ENCODE measurements at regions not wholly inside any gene's neighbourhood (a gene's known extent, or its start where the extent isn't known, plus 50 kb on each side); places are given as distances from the start of the nearest gene placed in this dataset.

DNA sequence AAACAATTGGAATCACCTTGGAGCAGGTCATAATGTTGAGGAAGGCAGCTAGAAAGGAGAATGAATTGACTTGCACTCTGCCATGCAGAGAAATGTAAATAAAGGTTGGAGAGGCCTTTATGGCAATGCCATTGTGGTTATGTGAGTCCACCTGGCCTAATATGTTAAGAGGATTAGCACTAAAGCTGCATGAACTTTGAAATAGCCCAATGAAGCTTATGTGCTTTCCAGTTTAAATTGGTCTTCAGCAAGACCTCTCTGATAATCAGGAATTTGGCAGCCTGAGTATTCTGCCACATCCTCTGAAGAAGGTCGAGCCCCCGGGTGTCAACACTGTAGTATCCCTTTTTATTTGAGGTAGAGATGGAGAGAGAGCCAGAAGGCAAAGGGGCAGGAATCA is 464.9 kb downstream of the CDH2 start:
- Mint-ChIP-seq H3K36me3 (peaks cover 7% of the 10 kb centered on the region), H3K27ac (no peak overlapping the region), H3K9me3 (peaks cover 42% of the 10 kb centered on the region), H3K4me1 (peaks cover 25% of the 10 kb centered on the region), H3K4me3 (no peak overlapping the region), H3K27me3 (ENCODE audit: low read depth) (no peaks in the 10 kb centered on the region)
- no peak for DNase-seq (ENCODE audit: low spot score in 2 of 2, unreplicated experiment in 2 of 2)
- TF ChIP-seq, protein P1, sequence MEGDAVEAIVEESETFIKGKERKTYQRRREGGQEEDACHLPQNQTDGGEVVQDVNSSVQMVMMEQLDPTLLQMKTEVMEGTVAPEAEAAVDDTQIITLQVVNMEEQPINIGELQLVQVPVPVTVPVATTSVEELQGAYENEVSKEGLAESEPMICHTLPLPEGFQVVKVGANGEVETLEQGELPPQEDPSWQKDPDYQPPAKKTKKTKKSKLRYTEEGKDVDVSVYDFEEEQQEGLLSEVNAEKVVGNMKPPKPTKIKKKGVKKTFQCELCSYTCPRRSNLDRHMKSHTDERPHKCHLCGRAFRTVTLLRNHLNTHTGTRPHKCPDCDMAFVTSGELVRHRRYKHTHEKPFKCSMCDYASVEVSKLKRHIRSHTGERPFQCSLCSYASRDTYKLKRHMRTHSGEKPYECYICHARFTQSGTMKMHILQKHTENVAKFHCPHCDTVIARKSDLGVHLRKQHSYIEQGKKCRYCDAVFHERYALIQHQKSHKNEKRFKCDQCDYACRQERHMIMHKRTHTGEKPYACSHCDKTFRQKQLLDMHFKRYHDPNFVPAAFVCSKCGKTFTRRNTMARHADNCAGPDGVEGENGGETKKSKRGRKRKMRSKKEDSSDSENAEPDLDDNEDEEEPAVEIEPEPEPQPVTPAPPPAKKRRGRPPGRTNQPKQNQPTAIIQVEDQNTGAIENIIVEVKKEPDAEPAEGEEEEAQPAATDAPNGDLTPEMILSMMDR (IDR thresholded peaks at IDR 0.05; ENCODE audit: unreplicated experiment) = no peak

DNA sequence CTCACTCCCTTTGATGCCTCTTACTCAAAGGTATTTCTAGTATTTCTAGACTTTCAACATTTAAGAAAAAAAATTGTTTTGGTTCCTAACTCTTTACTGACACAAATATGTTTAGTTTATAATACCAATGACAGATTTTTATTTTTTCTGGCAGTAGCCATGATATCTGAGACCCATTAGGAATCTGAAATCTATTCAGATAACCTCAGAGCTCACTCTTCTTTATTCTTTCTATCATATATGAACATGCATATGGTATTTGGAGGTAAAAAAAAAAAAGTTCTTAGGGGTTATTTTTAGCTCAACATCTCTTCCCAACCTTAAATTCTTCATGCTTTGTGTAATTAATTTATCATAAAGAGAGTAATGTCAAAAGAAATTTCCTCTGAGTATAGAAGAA is 465.5 kb downstream of the CDH2 start:
- Mint-ChIP-seq H3K27me3 (ENCODE audit: low read depth) (no peaks in the 10 kb centered on the region), H3K27ac (no peak overlapping the region), H3K9me3 (peaks cover 45% of the 10 kb centered on the region), H3K4me1 (peaks cover 25% of the 10 kb centered on the region), H3K4me3 (no peak overlapping the region), H3K36me3 (peaks cover 7% of the 10 kb centered on the region)
- TF ChIP-seq, protein P1 (IDR thresholded peaks at IDR 0.05; ENCODE audit: unreplicated experiment) = no peak
- DNase-seq (ENCODE audit: low spot score in 2 of 2, unreplicated experiment in 2 of 2) = no peak

DNA sequence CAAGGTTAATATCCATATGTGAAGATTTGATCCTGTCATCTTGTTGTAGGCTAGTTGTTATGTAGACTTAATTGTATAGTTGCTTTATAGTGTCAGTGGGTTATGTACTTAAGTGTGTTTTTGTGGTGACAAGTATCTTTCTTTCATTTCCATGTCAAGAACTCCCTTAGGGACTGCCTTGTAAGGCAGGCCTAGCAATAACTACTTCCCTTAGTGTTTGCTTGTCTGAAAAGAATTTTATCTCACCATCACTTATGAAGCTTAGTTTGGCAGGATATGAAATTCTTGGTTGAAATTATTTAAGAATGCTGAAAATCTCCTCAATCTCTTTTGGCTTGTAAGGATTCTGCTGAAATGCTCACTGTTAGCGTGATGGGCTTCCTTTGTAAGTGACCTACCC is 467.6 kb downstream of the CDH2 start:
- TF ChIP-seq, protein P1 (IDR thresholded peaks at IDR 0.05; ENCODE audit: unreplicated experiment) = no peak
- peaks cover 7% of the 10 kb centered on the region for H3K36me3 Mint-ChIP-seq
- no peak overlapping the region for H3K4me3 Mint-ChIP-seq
- H3K27me3 Mint-ChIP-seq (ENCODE audit: low read depth) = no peaks in the 10 kb centered on the region
- DNase-seq (ENCODE audit: low spot score in 2 of 2, unreplicated experiment in 2 of 2) = no peak
- H3K9me3 Mint-ChIP-seq = peaks cover 38% of the 10 kb centered on the region
- no peak overlapping the region for H3K27ac Mint-ChIP-seq
- H3K4me1 Mint-ChIP-seq = peaks cover 29% of the 10 kb centered on the region

DNA sequence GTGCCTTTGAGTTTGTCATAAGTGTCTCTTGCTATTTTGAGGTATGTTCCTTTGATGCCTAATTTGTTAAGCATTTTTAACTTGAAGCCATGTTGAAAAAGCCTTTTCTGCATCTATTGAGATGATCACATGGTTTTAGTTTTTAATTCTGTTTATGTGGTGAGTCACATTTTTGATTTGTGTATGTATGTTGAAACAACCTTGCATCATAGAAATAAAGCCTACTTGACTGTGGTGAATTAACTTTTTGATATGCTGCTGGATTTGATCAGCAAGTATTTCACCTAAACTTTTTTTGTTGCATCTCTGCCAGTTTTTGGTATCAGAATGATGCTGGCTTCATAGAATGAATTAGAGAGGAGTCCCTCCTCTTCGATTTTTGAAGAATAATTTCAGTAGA is 469.7 kb downstream of the CDH2 start:
- H3K4me1 Mint-ChIP-seq = peaks cover 13% of the 10 kb centered on the region
- peaks cover 34% of the 10 kb centered on the region for H3K9me3 Mint-ChIP-seq
- H3K27ac Mint-ChIP-seq = no peak overlapping the region
- H3K36me3 Mint-ChIP-seq = peaks cover 7% of the 10 kb centered on the region
- no peaks in the 10 kb centered on the region for H3K27me3 Mint-ChIP-seq (ENCODE audit: low read depth)
- TF ChIP-seq, protein P1 (IDR thresholded peaks at IDR 0.05; ENCODE audit: unreplicated experiment) = no peak
- no peak overlapping the region for H3K4me3 Mint-ChIP-seq
- DNase-seq (ENCODE audit: low spot score in 2 of 2, unreplicated experiment in 2 of 2) = no peak

DNA sequence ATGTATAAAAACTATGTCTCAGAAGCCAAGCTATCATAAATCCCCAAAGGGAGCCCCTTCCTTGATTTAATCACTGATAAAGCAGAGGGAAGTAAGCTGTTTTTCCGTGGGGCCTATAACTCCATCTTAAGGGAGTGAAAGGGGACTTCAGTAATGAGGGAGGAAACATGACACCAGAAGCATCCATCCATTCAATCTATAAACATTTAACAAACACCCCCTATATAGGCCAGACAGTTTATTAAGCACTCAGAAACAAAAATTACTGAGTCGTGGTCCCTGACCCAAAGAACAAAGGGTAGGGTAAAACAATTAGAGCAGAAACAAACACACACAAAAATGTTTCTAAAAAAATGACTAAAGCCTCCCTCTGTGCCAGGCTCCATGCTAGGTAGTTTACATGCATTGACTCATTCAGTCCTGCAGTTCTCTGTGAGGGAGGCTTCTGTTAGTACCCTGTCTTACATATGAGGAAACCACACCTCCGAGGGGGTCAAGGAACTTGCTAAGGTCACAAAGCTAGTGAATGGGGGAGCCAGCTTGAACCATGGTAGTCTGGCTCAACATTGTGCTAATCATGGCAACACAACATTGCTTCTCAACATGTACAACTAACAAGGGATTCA is 472.1 kb downstream of the CDH2 start:
- no peak for DNase-seq (ENCODE audit: low spot score in 2 of 2, unreplicated experiment in 2 of 2)
- Mint-ChIP-seq H3K9me3 (peaks cover 25% of the 10 kb centered on the region), H3K4me3 (no peak overlapping the region), H3K27me3 (ENCODE audit: low read depth) (no peaks in the 10 kb centered on the region), H3K36me3 (peaks cover 7% of the 10 kb centered on the region), H3K27ac (no peak overlapping the region), H3K4me1 (peaks cover 3% of the 10 kb centered on the region)
- TF ChIP-seq, protein P1 (IDR thresholded peaks at IDR 0.05; ENCODE audit: unreplicated experiment) = no peak

DNA sequence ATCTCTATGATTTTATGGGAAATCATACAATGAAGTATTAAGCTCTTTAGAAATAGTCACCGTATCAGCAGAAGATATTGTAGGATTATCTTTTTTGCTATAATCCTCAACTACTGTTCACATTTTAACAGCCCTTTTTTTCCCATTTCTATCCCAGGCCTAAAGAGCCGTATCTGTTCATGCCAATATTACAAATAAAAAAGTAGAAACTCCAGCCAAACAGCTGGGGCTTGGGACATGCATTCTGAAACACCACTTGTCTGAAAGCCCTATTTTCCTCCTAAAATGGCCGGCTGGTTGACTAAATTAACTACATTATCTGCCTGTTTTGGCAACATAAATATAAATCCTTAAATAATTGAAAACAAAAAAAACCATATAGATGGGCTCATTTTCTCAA is 477.8 kb downstream of the CDH2 start:
- H3K4me3 Mint-ChIP-seq = no peak overlapping the region
- no peaks in the 10 kb centered on the region for H3K36me3 Mint-ChIP-seq
- TF ChIP-seq, protein P1 (IDR thresholded peaks at IDR 0.05; ENCODE audit: unreplicated experiment) = no peak
- no peak for DNase-seq (ENCODE audit: low spot score in 2 of 2, unreplicated experiment in 2 of 2)
- H3K27ac Mint-ChIP-seq = no peak overlapping the region
- H3K27me3 Mint-ChIP-seq (ENCODE audit: low read depth) = no peaks in the 10 kb centered on the region
- no peaks in the 10 kb centered on the region for H3K9me3 Mint-ChIP-seq
- peaks cover 4% of the 10 kb centered on the region for H3K4me1 Mint-ChIP-seq

All from mesothelial cell of epicardium (in vitro differentiated cells).